ENCODE measurements at regions not wholly inside any gene's neighbourhood (a gene's known extent, or its start where the extent isn't known, plus 50 kb on each side); places are given as distances from the start of the nearest gene placed in this dataset.
"Not testable (repeated sequence)": the region's sequence is repeated elsewhere in the genome, so short reads cannot be mapped to it uniquely, and the experiment has no call there.

DNA sequence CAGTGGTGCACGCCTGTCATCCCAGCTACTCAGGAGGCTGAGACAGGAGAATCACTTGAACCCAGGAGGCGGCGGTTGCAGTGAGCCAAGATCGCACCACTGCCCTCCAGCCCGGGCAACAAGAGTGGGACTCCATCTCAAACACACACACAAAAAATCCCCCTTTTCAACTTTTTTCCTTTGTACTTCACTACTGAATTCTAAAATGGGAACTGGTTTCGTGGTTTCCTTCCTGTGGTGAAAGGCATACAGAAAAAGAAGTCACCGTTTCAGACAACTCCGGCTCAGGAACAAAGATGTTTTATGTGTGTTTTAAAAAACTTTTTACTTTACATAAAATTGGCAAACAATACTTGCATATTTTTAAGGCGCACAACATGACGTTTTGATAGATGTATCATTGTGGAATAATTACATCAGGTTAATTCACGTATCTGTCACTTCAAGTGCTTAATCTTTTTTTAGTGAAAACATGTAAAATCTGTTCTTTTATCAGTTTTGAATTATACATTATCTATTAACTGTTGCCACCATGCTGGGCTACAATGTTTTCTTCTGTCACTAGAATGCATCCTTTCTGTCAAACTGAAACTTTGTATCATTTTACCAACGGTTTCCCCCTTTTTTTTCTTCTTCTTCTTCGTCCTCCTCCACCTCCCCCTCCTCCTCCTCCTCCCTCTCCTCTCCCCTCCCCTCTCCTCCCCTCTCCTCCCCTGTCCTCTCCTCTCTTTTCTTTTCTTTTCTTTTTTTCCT lies 186.0 kb downstream of the CRLF2 start:
- no peaks in the 10 kb centered on the region for H3K36me3 ChIP-seq (replicated peaks in 1 of 2; ENCODE audit: insufficient read depth in 1 of 2, low read depth in 2 of 2)
- intact Hi-C loops (cut with DNase I) = no loop called here
- H3K4me3 ChIP-seq = no peak overlapping the region
- DNase-seq = no peak
- TF ChIP-seq, protein P1, sequence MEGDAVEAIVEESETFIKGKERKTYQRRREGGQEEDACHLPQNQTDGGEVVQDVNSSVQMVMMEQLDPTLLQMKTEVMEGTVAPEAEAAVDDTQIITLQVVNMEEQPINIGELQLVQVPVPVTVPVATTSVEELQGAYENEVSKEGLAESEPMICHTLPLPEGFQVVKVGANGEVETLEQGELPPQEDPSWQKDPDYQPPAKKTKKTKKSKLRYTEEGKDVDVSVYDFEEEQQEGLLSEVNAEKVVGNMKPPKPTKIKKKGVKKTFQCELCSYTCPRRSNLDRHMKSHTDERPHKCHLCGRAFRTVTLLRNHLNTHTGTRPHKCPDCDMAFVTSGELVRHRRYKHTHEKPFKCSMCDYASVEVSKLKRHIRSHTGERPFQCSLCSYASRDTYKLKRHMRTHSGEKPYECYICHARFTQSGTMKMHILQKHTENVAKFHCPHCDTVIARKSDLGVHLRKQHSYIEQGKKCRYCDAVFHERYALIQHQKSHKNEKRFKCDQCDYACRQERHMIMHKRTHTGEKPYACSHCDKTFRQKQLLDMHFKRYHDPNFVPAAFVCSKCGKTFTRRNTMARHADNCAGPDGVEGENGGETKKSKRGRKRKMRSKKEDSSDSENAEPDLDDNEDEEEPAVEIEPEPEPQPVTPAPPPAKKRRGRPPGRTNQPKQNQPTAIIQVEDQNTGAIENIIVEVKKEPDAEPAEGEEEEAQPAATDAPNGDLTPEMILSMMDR (IDR thresholded peaks at IDR 0.05) = no peak
- TF ChIP-seq POLR2A (IDR thresholded peaks at IDR 0.05) = no peak
- no peaks in the 10 kb centered on the region for H3K27me3 ChIP-seq
- H3K27ac ChIP-seq = no peak overlapping the region
- H3K4me1 ChIP-seq = no peaks in the 10 kb centered on the region
- ATAC-seq = no peak
- 37 to 54% methylated on average over 13 of the region's 13 CpGs for WGBS, 2 donors
- H3K9me3 ChIP-seq = peaks cover 0 to 23% (median 0%) of the 10 kb centered on the region in 3 donors

DNA sequence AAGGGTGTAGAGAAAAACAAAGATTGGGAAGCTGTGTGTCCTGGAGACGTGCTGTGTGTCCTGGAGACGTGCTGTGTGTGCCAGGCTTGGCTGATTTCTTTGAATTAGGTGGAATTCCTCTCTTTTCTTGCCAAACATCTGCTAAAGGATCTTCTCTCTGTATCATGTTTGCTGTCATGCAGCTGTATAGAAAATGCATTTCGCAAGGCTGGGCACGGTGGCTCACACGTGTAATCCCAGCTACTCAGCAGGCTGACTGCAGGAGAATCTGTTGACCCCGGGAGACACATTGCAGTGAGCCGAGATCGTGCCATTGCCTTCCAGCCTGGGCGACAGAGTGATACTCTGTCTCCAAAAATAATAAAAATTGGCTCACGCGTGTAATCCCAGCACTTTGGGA lies 187.0 kb downstream of the CRLF2 start:
- intact Hi-C loops (cut with DNase I) = no loop called here

DNA sequence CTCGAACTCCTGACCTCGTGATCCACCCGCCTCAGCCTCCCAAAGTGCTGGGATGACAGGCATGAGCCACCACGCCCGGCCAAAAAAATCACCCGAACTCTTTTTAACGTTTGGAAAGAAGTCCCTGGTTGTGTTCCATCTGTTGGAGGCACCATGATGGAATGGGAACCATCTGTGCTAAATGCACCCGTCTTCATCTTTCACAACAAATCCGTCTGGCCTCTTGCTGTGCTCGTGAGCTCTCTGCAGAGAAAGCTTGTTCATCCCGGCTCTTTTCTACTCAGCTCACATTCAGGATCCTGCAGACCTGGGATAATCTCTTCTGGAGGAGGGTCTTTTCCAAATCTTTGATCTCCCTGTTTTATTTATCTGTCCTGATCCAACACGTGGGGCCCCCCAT lies 188.8 kb downstream of the CRLF2 start:
- no peak for DNase-seq
- no peaks in the 10 kb centered on the region for H3K4me1 ChIP-seq
- peaks cover 0 to 30% (median 2%) of the 10 kb centered on the region in 3 donors for H3K9me3 ChIP-seq
- H3K4me3 ChIP-seq = no peak overlapping the region
- no peaks in the 10 kb centered on the region for H3K36me3 ChIP-seq (replicated peaks in 1 of 2; ENCODE audit: insufficient read depth in 1 of 2, low read depth in 2 of 2)
- ATAC-seq = no peak
- no peak overlapping the region for H3K27ac ChIP-seq
- TF ChIP-seq, protein P1 (IDR thresholded peaks at IDR 0.05) = no peak
- no peak for TF ChIP-seq POLR2A (IDR thresholded peaks at IDR 0.05)
- no peaks in the 10 kb centered on the region for H3K27me3 ChIP-seq
- 60 to 61% methylated on average over 12 of the region's 12 CpGs for WGBS, 2 donors
- intact Hi-C loops (cut with DNase I) = no loop called here

More for the DNA sequence above, 187.0 kb downstream of the CRLF2 start:
- ATAC-seq (no peak), DNase-seq (no peak)
- H3K27ac ChIP-seq = no peak overlapping the region
- TF ChIP-seq POLR2A (IDR thresholded peaks at IDR 0.05) = no peak
- TF ChIP-seq, protein P1 (IDR thresholded peaks at IDR 0.05) = no peak
- H3K9me3 ChIP-seq = peaks cover 0 to 34% (median 2%) of the 10 kb centered on the region in 3 donors
- no peak overlapping the region for H3K4me3 ChIP-seq
- no peaks in the 10 kb centered on the region for H3K27me3 ChIP-seq
- no peaks in the 10 kb centered on the region for H3K36me3 ChIP-seq (replicated peaks in 1 of 2; ENCODE audit: insufficient read depth in 1 of 2, low read depth in 2 of 2)
- WGBS, 2 donors = 63 to 68% methylated on average over 11 of the region's 11 CpGs
- no peaks in the 10 kb centered on the region for H3K4me1 ChIP-seq

DNA sequence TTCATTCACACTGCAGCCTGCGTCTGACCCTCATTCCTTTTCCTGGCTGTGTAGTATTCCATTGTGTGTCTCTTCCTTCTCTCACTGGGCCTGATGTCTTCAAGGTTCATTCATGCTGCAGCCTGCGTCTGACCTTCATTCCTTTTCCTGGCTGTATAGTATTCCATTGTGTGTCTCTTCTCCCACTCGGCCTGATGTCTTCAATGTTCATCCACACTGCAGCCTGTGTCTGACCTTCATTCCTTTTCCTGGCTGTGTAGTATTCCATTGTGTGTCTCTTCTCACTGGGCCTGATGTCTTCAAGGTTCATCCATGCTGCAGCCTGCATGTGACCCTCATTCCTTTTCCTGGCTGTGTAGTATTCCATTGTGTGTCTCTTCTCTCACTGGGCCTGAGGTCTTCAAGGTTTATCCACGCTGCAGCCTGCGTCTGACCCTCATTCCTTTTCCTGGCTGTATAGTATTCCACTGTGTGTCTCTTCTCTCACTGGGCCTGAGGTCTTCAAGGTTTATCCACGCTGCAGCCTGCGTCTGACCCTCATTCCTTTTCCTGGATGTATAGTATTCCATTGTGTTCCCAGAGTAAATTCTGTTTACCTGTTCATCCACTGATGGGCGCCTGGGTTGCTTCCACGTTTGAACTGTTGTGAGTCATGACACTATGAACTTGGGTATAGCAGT lies 191.0 kb downstream of the CRLF2 start:
- peaks cover 0 to 30% (median 2%) of the 10 kb centered on the region in 3 donors for H3K9me3 ChIP-seq
- H3K27ac ChIP-seq; DNase-seq; ATAC-seq; H3K27me3 ChIP-seq; H3K36me3 ChIP-seq (replicated peaks in 1 of 2; ENCODE audit: insufficient read depth in 1 of 2, low read depth in 2 of 2); H3K4me1 ChIP-seq; H3K4me3 ChIP-seq; intact Hi-C loops (cut with DNase I): not testable (repeated sequence)
- WGBS, 2 donors = 74 to 89% methylated on average over 9 of the region's 9 CpGs

DNA sequence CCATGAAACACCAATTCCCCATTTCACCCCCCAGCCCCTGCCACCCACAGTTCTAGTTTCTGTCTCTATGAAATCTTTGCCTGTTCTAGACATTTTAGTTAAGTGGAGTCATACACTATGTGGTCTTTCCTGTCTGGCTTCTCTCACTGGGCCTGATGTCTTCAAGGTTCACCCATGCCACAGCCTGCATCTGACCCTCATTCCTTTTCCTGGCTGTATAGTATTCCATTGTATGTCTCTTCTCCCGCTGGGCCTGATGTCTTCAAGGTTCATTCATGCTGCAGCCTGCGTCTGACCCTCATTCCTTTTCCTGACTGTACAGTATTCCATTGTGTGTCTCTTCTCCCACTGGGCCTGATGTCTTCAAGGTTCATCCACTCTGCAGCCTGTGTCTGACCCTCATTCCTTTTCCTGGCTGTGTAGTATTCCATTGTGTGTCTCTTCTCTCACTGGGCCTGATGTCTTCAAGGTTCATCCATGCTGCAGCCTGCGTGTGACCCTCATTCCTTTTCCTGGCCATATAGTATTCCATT lies 191.7 kb downstream of the CRLF2 start:
- H3K4me3 ChIP-seq = no peak overlapping the region
- no peaks in the 10 kb centered on the region for H3K27me3 ChIP-seq
- H3K27ac ChIP-seq = no peak overlapping the region
- intact Hi-C loops (cut with DNase I) = no loop called here
- H3K4me1 ChIP-seq = no peaks in the 10 kb centered on the region
- 81 to 89% methylated on average over 3 of the region's 3 CpGs for WGBS, 2 donors
- no peak for ATAC-seq
- peaks cover 0 to 30% (median 2%) of the 10 kb centered on the region in 3 donors for H3K9me3 ChIP-seq
- TF ChIP-seq, protein P1 (IDR thresholded peaks at IDR 0.05) = no peak
- TF ChIP-seq POLR2A (IDR thresholded peaks at IDR 0.05) = no peak
- H3K36me3 ChIP-seq (replicated peaks in 1 of 2; ENCODE audit: insufficient read depth in 1 of 2, low read depth in 2 of 2) = no peaks in the 10 kb centered on the region
- no peak for DNase-seq

DNA sequence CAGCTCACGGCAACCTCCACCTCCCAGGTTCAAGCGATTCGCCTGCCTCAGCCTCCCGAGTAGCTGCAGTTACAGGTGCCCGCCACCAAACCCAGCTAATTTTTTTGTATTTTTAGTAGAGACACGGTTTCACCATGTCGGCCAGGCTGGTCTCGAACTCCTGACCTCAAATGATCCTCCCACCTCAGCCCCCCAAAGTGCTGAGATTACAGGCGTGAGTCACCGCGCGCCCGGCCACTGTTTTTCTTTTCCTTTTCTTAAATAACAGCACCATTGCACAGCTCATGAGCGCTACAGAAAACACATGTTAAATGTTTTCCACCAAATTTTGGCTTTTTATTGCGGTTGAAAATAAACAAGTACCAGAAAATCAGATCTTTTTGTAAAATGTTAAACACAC lies 195.5 kb downstream of the CRLF2 start:
- ATAC-seq; H3K4me1 ChIP-seq; DNase-seq; H3K36me3 ChIP-seq (replicated peaks in 1 of 2; ENCODE audit: insufficient read depth in 1 of 2, low read depth in 2 of 2); H3K27ac ChIP-seq; intact Hi-C loops (cut with DNase I); H3K27me3 ChIP-seq; H3K4me3 ChIP-seq: not testable (repeated sequence)
- WGBS, 2 donors = 79 to 87% methylated on average over 15 of the region's 15 CpGs
- H3K9me3 ChIP-seq = peaks cover 0 to 19% (median 2%) of the 10 kb centered on the region in 3 donors

DNA sequence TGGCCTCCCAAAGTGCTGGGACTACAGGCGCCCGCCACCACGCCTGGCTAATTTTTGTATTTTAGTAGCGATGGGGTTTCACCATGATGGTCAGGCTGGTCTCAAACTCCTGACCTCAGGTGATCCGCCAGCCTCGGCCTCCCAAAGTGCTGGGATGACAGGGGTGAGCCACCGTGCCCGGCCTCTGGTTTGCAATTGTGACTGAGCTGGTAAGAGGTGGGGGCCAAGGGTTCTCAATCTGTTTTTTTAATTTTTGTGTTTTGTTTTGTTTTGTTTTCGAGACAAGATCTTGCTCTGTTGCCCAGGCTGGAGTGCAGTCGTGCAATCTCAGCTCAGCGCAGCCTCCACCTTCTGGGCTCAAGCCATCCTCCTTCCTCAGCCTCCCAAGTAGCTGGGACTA lies 196.2 kb downstream of the CRLF2 start:
- H3K4me1 ChIP-seq; H3K36me3 ChIP-seq (replicated peaks in 1 of 2; ENCODE audit: insufficient read depth in 1 of 2, low read depth in 2 of 2); H3K27ac ChIP-seq; H3K27me3 ChIP-seq; DNase-seq; intact Hi-C loops (cut with DNase I); ATAC-seq; H3K4me3 ChIP-seq: not testable (repeated sequence)
- peaks cover 0 to 13% (median 2%) of the 10 kb centered on the region in 3 donors for H3K9me3 ChIP-seq
- WGBS, 2 donors = 72 to 89% methylated on average over 11 of the region's 11 CpGs
